GM03348 (cell line): ENCODE measurements at regions not wholly inside any gene's neighbourhood (a gene's known extent, or its start where the extent isn't known, plus 50 kb on each side); places are given as distances from the start of the nearest gene placed in this dataset.

Experiments used
- DNase-seq: peaks from one replicate; pipeline ENCODE4 v3.0.0; 2012; ENCODE audit warnings: low spot score

DNA sequence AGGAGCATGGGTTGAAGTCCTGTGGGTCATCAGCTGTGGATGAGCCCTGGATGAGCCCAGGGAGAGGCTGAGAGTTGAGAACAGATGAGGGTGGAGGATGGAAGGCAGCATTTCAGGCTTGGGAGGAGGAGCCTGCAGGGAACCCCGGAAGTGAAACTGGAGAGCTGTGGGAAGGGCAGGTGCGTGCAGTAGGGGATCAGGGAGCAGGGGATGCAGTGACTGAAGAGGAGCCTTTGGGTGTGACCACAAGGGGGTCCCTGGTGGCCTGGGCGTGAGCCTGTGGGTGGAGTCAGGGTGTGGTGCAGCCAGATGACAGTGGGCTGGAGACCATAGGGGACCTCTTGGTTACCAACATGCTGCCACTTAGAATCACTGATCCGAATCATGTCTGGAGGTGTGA is 115.5 kb downstream of the PAPOLA start:
- DNase-seq: no peak

DNA sequence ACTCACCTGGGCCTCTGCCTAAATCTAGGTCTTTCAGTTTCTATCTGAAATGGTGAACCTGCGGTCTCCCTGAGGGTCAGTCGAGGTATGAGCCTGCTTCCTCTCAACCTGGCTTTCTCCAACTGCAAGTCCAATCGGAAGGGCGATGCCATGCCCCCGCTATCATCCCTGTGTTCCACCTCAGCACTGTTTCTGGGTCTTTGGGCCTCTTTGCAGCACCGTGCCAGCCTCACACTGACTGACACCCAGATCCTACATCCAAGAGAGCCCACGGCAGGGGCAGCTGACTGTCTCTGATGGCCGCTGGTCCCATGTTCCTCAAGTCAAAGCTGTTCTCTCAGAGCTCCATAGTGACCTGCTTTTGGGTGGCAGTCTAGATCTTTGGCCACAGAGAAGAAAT is 120.7 kb downstream of the PAPOLA start:
- DNase-seq: no peak

DNA sequence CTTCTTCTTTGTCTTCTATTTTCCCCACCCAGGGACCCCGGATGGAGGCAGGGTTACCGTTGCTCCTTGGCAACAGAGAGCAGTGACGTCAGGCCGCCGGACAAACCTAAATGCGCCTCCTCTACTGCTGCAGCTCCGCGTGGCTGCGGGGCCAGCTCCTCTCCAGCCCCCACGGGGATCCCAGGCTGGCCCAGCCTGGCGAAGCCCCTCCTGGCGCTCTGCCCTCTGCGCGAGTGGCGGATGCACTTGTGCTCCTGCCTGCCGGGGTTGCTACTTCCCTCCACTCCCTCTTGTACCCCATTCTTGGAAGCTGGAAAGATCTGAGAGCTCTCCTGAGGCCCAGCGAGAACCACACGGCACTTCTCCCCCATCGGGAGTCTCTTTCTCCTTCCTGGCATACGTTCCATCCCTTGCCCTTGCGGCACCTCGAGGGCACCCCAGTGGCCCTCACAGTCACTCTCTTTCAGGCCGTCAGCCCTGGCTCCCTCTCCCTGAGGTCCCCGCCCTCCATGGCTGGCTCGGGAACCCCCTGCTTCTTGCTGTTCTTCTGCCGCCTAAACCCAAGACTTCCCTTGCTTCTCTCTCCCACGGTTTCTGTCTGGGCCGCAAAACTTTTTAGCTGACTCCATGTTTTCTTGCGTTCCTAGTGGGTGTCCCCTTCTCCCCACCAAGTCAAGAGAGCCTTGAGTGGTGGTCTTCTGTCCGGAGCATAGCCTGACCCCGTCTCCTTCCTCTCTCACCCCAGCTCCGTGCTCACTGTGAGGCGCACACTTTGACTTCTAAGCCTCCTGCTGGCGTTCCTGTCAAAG is 121.7 kb downstream of the PAPOLA start:
- DNase-seq: no peak

DNA sequence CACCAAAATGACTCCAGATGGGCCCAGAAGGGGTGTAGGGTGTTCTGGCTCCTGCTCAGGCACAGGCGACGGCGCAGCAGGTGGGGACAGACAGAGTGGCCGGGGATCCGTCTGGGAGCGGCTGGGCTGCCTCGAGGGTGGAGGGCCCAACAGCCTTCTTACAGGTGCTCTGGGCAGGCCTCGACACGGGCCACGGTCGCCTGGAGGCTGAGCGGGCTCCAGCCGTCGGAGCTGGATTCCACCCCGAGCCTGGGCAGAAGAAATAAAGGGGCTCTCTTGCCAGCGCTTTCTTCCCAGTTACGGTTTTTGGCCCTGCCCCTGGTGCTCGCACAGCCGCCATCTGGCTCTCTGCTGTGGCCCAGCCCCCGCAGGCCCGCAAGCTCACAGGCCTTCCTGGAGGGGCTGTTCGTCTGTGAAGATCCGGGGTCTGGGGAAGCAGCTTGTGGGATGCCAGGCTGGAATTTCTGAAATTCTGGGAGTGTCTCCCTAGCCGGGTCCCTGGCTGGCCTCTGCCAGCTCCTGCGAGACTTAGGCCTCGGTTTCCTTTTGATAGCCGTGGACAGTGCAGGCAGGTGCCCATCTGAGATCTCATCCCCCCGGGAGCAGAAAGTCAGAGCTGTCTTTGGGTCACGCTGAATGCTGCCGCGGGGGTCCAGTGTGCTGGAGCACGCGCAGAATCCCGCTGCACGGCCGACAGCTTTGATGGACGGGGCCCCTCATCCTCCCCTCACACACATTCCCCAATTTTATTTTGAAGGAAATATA is 122.7 kb downstream of the PAPOLA start:
- DNase-seq: peak; percentile 28

DNA sequence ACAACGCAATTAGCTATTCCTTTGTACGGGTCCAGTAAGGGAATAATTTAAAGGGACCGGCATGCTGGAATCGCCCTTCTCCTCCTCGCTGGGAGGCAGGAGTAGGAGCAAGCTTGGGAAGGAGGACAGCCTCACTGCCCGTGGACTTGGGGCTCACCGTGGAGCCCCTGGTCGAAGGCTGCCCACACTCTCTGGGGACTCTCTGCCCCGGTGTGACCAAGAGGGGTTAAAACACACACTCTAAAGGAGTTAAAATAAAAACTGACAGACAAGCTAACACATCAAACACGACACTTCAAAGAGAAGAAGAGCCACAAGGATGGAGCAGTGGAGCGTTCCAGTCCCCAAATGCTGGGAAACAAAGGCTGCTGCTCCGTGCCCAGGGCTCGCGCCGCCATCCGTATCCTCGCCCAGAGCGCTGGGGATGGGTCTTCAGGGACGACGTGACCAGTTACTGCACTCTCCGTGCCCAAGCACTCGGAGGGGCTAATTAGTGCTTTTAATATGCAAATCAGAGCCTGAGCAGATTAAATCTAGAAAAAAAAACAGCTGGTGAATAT is 123.3 kb downstream of the PAPOLA start:
- DNase-seq: no peak

DNA sequence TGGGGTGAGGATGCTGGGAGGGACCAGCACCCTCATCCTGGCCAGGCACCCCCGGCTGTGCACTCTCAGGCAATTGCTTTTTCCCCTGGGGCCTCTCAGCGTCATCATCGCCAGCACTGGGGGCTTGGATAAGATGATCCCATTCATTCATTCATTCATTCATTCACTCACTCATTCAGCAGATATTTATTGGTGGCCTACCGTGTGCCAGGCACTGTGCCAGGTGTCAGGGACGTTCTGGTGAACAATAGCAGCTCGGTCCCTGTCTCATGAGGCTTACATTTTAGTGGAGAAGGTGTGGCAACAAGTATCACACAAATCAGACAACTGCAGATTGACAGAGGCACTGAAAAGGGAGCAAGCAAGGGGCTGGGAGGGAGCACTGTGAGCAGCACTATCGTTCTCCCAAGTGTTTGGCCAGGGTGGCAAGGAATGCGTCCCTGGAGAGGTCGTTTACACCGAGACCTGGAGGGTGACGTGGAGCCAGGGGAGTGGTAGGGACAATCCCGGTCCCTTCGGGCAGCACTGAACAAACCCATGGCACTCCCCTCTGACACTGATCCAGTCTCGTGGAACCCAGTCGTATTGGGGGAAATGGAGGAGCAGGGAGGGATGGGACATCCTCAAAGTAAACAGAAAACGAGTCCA is 124.1 kb downstream of the PAPOLA start:
- DNase-seq: no peak

DNA sequence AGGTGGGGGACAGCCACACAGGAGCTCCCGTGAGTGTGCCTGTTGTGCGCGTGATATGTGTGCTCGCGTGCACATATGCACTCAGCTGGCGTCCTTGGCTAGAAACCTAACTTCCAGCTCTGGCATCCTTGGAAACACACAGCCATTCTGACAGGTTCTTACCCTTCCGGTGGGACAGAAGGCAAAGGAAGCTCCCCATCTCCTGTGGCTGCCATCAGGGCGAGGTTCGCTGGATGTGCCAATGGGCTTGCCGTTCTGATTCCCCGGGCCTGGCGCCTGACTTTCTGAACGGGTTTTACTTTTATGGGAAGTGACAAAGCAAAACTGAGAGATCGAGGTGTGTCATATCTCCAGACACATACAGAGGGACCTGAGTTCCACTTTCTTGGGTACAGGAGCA is 124.7 kb downstream of the PAPOLA start:
- no peak for DNase-seq

DNA sequence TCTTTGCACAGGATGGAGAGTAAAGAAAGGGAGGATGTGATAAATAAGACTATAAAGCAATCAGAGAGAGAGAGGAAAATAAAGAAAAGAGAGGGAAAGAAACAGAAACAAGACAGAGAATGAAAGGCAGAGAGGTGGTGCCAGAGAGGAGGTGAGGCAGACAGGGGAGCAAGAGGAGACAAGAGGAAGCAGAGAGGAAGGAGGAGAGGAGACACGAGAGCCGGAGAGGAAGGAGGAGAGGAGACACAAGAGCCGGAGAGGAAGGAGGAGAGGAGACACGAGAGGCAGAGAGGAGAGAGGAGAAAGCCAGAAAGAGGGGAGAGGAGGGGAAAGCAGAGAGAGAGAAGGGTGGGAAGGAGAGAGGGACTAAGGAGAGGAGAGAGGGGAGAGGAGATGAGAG is 125.2 kb downstream of the PAPOLA start:
- no peak for DNase-seq

DNA sequence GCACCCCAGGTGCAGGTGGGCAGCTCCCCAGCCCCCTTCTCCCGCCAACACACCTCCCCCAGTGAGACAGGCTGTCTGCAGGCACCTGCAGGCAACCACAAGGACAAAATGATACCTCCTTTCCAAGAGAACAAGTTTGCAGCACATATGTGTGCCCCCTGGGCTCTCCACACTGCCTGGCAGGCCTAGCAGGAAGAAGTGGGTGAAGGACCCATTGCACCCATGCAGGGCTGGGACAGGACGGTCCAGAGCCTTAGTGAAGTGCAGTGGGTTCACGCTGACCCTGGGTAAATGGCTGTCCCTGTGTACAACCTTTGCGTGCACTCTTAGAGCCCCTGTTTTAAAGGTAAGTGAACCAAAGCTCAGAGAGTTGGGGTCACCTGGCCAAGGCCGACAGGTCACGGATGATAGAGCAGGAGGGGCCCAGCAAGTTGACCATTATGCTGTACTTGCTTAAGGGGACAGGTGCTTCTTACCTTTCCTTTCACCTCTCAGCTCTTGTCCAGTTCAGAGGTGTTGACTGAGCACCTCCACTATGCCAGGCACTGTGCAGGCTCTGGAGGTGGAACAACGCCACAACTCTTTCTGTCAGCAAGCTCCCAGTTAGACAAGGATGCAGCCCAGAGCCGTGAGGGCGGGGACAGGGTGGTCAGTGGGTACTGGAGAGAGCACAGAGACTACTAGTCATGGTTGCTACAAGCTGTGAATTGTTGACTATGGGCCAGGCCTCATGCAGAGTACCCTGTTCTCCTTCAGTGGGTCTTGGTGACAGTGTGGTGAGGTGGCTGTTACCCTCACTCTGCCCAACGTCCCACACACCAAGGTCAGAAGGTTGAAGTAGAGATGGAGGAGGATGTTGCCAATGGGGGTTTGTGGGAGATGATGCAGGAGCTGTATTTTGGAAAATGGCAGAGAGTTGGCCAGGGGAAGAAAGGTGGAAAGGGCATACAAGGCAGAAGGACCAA is 125.9 kb downstream of the PAPOLA start:
- no peak for DNase-seq

DNA sequence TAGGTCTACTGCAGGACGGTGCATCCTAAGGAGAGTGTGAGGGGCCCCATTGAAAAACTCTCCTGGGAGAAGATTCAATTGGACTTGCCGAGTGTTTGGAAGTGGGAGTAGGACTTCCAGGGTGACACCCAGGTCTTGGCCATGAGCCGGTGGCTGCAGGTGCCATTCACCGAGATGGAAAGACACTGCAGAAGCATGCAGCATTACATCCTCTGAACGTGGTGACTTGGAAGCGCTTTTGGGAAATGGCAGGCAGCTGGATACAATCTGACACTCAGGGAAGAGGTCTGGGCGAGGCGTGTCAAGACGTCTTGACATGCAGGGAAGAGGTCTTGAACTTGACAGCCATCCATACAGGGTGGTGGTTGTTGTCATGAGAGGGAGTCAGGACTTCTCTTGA is 126.9 kb downstream of the PAPOLA start:
- DNase-seq: no peak

DNA sequence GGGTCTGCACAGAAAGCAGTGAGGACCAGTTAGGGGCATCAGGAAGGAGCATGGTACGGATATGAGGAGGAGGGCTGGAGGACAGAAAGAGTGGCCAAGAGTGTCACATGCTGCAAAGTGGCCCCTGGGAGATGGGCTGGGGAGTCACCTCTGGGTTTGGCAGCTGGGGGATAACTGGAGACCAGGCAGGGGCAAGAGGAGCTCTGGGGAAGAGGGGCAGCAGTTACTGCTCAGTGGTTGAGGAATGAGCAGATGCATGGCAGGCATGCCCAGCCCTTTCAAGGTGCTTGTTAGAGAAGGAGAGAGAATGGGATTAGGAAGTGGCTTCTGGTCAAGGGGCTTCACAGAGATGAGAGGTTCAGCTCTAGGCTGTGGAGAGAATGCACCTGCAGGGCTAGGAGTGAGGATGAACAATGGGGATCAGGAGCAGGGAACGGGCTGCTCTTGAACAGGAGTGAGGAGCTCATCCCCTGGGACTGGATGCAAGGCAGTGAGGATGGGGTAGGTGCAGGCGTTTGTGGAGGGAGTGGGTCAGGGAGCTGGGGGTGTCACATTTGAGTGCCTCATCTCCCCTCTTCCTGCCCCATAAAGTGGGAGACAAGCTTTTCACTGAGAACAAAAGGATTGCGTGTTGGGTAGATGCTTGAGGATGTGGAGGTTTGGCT is 127.5 kb downstream of the PAPOLA start:
- no peak for DNase-seq

DNA sequence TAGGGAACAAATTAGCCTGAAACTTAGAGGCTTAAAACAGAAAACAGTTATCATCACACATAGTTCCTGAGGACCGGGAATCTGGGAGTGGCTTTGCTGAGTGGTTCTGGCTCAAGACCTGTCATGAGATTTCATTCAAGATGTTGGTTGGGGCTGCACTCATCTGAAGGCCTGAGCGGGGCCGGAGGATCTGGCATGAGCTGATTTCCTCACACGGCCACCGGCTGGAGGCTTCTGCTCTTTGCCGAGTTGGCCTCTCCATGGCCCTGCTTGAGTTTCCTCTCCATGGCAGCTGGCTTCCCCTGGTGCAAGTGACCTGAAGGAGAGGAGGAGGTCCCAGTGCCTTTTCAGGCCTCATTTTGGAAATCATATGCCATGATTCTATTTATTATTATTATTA is 128.1 kb downstream of the PAPOLA start:
- no peak for DNase-seq

DNA sequence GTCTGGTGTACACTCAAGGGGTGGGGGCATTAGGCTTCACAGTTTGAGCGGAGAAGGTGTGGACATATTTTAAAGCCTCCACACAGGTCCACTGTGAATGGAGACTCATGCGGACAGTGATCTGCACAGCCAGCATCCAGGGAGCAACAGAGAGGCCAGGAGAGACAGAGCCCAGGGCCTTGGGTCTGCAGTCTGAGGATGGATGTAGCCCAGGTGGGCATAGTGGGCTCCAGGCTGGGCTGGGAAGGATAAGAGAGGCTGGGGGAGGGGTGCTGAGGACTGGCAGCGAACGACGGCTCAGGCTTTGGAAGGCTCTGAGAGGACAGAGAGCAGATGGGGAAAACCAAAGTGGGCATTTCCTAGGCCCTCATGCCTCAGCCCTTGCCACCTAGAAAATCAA is 128.8 kb downstream of the PAPOLA start:
- no peak for DNase-seq

DNA sequence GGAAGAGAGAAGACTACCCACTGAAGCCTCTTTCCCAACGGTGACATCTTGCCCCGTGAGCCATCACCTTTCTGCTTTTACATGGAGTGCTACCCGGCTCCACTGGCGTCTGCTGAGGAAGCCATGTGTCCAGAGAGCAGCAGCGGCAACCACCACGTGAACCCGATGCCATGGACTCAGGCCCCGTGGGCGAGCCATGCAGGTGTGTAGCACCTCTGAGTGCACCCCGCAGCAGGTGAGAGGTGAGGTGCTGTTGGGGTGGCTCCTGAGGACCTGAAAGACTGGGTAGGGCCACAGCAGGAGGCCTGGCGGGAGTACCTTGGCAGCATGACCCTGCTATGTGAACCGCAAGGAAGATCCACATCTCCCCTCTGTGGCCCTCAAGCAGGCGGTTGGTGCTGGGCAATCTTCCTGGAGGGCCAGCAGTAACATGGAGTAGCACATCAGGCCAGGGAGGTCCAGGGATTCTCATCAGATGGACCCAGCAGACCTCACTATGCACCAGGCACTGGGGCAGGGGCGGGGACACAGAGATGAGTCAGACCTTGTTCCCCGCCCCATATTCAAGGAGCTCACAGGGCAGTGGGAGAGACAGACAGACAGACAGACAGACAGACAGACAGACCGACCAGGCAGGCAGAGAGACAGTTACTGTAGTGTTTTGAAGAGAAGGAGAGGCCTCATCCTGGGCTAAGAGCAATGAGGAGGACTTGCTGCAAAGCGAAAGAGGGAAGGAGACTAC is 129.6 kb downstream of the PAPOLA start:
- no peak for DNase-seq

DNA sequence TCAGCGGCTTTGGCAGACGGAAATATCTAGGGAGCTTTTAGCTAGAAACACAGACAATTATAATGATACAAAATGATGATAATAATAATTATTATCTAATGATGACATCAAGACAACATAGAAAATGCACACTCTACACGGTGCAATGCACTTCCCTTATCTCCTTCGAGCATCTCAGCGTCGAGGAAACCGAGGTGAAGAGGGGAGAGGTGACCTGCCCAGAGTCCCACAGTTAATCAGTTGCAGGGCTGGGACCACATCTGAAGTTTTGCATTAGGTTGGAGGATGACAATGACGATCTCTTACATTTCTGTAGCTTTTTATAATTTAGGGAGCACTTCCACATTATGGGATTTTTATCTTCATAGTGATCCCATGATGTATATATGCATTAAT is 130.2 kb downstream of the PAPOLA start:
- DNase-seq: no peak

DNA sequence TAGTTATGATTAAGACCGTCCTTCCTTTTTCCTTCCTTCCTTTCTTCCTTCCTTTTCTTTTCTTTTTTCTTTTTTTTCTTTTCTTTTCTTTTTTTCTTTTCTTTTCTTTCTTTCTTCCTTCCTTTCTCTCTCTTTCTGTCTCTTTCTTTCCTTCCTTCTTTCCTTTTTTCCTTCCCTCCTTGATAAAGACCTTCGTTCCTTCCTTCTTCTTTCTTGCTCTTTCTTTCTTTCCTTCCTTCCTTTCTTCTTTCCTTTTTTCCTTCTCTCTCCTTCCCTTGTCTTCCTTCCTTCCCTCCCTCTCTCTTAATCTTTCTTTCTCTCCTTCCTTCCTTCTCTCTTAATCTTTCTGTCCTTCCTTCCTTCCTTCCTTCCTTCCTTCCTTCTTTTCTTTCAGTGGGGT is 130.9 kb downstream of the PAPOLA start:
- DNase-seq: no peak

DNA sequence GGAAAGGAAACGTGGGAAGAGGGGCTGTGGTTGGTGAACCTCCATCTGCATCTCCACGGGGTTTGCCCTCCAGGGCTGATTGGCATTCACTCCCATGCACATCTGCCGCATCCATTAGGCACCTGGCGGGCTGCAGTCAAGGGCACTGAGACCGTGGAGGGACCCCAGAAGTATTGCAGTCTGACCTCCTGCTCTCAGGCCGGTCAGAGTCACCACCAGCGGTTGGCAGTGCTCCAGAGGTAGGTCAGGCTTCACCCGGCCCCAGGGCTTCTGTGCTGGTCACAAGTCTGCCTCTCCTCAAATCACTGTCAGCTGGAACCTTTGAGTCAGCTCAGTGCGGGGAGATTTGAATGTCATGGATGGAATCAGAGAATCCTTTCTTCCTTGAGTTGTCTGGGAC is 132.3 kb downstream of the PAPOLA start:
- DNase-seq: no peak

DNA sequence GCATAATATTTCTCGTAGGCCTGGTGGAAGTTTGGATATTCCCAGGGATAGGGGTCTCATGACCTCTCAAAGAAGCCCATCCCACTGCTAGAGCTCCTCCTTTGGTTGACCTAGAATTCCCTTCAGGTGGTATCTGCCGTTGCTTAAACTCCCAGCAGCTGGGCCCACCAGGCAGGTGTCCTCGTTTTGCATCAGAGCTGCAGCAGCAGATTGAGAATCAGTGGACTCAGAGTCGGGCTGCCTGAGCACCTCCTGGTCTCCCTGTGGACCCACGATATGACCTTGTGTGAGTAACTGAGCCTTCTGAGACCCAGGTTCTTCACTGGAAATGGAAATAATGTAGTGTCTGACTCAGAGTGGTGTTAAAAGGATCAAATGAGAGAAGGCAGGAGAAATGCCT is 132.7 kb downstream of the PAPOLA start:
- DNase-seq: no peak

DNA sequence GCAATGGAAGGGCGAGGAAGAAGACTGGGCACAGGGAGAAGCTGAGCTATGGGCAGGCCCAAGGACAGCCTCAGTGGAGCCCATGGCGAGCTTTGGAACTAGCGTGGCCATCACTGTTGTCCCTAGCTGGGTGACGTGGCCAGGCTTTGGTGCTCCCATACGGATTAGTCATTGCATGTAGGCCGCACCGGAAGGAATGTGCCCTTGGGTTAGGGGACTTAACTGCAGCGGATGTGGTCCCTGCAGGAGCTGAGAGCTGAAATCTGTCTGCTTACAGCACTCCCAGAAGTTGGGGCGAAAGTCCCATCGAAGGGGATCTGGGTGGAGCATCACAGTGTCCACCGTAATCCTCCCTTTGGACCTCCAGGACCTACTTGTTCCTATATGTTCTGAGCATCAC is 133.7 kb downstream of the PAPOLA start:
- no peak for DNase-seq

DNA sequence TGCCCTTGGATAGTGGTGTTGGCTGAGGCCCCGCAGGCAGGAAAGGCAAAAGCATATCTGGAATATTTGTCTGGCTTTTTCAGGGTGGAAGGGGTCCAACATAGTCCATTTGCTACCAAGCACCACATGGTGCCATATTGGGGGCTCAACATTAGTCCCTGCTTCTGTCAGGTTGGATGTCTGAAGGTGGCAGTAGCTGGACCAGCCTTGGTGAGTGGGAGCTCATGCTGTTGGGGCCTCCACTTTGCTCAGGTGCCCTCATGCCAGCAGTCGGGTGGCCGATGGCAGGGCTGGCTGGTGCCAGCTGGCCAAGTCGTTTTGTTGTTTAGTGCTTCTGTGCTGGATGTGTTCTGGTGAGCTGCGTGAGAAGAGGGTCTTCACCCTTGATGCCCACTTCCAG is 135.3 kb downstream of the PAPOLA start:
- DNase-seq: no peak
